GM21825 (cell line): ENCODE measurements at regions not wholly inside any gene's neighbourhood (a gene's known extent, or its start where the extent isn't known, plus 50 kb on each side); places are given as distances from the start of the nearest gene placed in this dataset.
"Not testable (repeated sequence)": the region's sequence is repeated elsewhere in the genome, so short reads cannot be mapped to it uniquely, and the experiment has no call there.

Experiments
- ATAC-seq: cut with Tn5 transposase; IDR thresholded peaks from one replicate; pipeline ENCODE4 v1.9.1; 2021; ENCODE audit warnings: mild to moderate bottlenecking, moderate library complexity; ENCODE audit not compliant: unreplicated experiment

DNA sequence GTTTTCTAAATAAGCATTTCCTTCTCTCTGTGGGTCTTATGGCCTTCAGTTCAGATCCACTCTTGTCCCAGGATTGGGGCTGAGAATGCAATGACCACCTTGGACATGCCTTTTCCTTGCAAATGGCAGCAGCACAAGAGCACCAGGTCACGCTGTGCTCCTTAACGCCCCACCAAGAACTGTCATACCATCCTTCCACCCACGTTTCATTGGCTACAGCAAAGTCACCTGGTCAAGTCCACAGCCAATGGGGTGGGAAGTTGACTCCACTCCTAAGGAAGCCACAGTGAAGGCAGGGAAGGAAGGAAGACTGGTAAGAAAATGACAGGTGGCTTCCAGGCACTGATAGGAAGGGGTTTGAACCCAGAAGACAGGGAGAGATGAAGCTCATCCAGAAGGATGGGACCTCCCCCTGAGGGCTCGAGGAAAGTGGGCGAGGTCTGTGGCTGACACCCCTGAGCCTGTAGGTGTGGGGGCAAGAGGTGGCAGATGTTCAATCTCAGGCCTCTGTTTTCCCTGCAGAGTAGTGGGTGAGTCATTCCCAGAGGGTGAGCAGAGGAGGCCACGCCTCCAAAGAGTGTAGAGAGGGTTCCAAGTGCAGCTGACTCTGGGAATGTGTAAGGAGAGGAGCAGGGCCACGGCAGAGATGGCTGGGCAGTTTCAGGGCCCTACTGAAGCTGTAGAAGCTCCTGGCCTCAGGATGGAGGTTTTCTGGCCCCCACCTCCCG, 113.5 kb upstream of the VRK1 start:
- ATAC-seq: no peak

DNA sequence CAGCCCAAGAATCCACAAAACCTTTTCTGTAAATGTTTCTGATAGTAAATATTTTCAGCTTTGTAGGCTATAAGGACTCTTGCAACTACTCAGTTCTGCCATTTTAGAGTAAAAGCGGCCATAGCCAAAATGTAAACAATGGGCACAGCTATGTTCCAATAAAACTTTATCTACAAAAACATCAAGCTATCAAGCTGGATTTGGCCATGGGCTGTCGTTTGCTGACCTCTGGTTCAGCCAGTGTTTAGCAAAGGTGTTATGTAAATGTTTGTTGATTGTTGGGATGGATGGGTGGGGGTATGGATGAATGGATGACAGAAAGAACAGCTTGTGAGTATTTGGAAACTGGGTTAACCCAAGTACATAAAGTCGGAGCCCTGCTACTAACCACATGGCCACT, 111.1 kb upstream of the VRK1 start:
- ATAC-seq: no peak

DNA sequence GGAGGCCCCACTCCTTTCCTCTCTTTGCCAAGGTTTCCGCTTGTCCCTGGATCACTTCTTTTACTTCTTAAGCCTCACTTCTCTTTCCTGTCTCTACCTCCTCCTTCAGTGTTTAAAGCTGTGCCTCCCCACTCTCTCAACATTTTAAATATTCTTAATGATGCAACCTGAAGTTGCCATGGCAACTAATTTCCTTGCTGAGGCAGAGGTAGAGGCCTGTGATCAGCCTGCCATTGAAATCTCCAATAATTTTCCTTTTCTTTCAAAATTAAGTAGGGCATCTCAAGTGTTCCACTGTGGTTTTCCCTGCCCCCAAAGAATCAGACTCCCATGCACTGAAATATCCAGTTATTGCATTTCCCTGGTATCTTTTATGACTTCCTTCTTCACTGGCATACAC, 108.6 kb upstream of the VRK1 start:
- ATAC-seq: no peak

DNA sequence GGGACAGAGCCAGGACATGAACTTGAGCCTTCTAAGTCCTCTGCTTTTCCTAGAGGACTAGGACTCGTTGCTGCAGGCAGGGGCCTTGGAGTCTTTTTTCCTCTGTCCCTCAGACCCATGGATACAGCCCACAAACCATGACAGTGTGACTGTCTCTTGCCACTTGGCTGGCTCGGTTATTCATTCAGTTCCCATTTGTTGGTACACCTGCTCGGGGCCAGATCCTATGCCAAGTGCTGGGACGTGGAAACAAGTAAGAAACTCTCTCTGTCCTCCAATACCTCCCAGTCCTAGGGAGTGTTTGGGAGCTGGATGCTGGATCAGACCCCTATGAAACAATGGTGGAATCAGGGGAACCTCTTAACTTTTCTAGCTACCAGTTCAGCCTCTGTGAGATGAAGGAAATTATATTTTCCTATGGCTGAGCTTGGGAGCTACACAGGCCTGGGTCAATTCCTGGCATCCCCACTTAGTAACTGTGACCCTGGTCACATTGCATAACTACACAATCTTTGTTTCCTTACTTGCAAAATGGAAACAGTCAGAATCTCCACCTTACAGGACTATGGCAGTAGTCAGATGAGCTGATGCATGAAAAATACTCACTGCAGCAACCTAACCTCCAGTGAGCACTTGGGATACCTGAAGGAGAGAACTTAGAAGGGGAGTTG, 106.3 kb upstream of the VRK1 start:
- ATAC-seq: no peak

DNA sequence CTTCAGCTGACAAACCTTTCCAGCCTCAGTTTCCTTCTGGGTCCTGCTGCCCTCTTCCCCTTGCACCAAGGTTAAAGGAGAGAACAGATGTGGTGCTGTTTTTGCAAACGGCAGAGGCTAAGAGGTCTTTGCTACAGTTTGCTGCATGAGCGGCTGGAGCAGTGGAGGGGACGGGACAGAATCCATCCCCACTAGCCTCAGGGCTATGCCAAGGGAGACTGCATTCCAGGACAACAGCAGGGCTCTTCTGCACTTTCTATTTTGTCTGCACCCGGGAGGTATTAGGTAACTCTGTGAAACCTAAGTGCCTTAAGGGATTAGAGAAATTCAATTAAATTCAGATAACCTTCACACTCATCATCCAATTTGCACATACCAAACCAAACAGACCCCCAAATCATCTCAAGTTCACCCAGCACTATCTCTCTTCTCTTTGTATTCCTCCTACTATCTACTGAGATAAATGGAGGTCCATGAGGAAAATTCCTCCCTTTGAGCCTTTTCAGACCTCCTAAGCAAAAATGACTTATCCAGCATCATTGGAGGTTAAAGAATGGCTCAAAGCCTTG, 103.8 kb upstream of the VRK1 start:
- ATAC-seq: no peak

DNA sequence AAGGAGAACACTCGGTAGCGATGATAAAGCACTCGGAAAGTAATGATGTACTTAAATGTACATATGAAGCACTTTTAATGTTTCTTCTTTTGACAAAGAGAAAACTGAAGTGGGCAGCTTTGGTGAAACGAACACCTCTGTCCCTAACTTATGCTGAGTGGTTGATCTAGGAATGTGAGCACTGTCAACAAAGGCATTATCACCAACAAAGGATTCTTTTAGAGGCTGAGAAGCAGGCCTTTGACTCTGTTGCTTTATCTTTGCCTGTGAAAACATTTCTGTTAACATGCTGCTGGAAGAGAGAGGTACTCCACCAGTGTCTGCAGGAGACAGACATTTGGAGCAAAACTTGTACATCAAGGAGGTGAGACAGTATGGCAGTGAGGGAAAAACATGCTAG, 103.2 kb upstream of the VRK1 start:
- no peak for ATAC-seq

DNA sequence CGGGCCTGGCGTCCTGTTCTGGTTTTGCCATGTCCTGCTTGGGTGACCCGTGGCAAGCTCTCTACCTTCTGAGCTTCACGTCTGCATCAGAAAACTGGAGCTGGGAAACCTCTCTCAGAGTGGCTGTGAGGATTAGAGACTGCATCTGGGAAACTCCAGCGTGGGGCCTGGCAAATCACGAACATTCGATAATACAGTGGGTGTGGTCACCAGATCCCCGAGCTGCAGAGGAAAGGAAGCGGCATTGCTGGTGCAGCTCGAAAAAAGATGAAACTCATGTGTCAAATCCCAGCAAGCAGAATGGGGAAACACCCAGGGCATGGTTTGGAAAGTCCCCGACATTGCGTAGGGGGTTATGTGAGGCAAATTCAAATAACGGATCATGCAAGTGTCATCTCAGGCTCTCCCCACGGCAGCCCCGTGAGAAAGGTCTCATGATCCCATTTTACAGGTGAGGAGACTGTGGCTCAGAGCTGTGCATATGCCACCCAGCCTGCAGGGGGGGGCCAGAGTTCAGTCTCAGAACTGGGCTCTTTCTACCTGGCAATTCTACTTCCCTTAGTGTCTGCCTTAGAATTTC, 98.1 kb upstream of the VRK1 start:
- no peak for ATAC-seq

DNA sequence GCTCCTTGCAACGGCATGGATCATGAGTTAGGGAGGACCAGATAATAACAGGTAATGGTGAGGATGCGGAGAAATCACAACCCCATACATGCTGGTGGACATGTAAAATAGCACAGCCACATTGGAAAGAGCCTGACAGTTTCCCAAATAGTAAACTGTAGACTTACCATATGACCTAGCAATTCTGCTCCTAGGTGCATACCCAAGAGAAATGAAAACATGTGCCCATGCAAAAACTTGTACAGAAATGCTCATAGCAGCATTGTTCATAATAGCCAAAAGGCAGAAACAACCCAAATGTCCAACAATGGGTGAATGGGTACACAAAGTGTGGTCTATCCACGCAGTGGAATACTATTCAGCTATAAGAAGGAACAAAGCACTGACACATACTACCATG, 97.5 kb upstream of the VRK1 start:
- ATAC-seq: no peak

DNA sequence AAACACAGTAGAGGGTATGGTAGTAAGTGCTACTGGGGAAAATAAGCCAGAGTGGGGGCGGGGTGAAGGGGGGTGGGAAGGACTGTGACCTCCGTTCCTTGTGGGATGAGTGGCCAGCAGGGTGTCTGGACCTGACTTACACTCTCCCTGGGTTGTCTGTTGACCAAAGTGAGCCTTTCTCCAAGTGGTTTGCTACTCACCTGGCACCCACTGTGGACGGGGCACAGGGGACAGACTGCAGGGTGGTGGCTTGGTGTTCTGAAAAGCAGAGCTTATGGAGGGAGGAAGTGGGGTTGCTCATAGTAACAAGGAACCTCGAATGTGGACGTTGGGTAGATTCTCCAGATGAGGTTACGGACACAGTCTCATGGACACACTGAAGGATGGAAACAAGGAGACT, 94.4 kb upstream of the VRK1 start:
- ATAC-seq: no peak

DNA sequence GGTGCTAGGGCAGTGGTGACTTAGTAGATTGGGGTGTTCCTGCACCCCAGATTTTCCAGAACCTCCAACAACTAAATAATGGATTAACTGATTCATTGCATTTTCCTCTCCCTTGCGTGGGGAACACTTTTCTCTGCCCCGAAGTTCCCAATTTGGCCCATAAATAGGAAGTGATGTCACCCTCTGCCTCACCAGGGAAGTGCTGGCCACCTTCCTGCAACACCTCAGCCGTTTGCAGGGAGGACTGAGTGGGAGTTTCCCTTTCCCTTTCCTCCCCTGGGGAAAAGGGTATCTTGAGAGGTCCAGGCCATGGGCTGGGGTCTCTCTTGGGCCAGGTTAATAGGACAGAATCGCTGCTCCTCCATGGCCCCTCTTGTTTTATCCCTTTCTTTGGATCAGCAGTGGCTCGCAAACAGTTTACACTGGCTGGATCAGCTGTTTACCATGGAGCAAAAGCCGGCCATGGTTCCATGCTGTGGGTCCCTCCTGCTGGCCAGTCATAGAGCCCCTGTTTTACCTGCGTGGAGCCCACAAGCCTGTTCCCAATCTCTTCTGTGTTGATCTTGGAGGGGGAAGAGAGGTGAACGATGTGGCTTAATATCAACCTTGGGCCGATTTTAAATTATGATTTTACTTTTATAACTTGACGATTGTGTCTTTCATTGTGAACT, 91.6 kb upstream of the VRK1 start:
- ATAC-seq: no peak

DNA sequence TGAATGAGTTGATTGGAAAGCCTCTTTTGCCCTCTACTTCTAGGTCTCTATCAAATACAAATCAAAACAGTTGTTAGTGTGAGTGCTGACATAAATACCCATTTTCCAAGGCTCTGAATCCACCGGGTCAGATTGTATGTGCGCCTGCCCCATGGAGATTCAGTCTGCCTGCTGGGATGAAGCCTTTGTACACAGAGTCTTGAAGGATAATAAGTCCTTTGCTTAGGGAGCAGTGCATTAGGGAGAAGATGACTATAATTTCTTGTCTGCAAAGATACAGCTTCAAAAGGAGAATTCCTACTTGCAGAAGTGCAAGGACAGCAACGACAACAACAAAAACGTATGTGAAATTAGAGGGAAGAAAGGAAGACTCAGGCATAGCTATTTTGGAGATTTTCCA, 90.3 kb upstream of the VRK1 start:
- ATAC-seq: no peak

DNA sequence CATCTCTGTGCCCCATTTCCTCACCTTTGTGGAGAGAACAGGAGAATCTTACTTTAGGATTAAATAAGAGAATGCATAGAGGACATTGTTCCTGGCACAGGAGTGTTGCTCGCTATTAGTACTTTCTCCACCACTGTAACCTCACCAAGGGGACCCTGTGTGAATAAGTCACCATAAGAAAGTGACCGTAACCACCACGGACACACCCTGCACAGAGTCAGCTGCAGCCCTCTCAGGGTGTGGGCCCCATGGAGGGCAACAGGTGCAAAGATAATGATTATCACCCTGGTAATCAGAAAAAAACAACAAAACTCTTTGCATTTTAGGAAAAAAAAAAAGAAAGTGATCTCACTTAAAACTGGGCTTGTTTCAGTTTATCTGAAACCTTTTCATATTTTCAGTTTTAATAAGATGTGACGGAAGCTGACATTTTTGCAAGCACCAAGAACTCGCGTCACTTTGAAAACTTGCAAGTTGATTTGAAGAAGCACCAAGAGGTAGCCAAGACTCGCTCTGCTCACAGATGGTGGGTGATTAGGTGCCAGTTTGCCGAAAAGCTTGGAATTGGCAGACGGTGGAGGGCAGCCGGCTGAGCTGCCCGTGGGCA, 87.0 kb upstream of the VRK1 start:
- no peak for ATAC-seq

DNA sequence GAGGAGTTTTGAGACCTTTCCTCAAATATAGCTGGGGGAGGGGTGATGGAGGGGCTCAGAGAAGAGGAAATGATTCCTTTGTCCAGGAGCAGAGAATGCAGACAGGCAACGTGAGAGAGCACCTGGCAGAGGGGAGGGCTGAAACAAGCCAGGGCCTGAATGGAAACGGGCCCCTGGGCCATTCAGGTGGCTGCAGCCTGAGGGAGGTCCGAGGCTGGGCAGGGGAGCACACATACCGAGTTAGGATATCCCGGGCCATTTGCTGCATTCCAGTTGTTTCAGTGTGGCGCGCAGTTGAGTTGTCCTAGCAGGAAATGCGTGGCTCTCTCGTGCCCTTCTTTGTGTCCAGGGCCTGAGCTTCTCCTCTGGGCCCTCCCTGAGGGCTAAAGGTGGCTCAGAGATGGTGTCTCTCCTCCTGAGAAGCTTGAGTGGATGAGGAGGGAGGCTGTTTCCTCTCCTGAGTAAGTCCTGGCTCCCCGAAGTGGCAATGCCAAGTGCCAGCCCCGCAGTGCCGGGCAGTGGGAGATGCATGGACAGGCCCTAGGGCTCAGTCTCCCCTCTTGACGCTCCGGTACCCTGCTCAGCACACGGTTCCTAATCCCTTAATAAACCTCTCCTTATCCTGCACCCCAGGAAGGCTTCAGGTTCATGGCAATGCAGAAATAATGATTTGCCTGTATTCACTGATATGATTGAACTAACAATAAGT, 85.5 kb upstream of the VRK1 start:
- no peak for ATAC-seq

DNA sequence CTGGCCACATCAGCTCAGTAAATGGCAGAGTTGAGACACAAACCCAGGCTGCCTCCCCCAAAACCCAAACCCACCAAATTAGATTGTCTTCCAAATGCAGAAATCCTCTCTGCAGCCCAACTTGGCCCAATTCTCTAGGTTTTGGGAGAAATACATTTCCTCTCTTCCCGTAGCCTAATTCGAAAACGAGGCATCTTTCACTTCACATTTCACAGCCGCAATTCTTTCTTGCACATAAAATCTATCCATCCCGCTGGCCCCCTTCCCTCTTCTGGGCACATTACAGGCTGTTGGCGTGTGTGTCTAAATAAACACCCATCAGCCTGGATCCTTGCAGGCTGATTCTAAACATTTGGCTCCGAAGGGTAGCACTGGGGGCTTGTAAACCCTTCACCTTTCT, 83.8 kb upstream of the VRK1 start:
- ATAC-seq: no peak

DNA sequence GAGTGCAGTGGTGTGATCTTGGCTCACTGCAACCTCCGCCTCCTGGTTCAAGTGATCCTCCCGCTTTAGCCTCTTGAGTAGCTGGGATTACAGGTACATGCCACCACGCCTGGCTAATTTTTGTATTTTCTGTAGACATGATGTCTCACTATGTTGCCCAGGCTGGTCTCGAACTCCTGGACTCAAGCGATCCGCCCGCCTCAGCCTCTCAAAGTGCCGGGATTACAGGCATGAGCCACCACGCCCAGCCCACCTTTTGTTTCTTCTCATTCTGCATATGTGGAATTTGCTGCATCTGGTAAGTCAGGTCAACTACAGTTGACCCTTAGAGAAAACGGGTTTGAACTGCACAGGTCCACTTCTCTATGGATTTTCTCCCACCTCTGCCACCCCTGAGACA, 82.6 kb upstream of the VRK1 start:
- not testable (repeated sequence) for ATAC-seq

DNA sequence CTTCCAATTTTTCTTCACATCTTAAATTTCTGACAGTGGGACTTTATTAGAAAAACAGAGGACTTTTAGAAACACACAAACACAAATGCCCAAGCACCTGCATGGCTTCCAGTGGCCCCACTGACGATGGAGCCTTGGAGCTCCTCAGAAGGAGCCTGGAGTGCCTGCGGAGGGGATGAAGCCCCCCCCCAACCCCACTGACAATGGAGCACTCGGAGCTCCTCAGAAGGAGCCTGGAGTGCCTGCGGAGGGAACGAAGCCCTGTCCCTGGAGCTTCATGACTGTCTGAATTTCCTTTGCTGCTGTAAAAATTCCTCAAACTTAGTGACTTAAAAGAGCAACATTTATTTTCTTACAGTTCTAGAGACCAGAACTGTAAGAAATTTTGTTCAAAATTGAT, 80.1 kb upstream of the VRK1 start:
- no peak for ATAC-seq

DNA sequence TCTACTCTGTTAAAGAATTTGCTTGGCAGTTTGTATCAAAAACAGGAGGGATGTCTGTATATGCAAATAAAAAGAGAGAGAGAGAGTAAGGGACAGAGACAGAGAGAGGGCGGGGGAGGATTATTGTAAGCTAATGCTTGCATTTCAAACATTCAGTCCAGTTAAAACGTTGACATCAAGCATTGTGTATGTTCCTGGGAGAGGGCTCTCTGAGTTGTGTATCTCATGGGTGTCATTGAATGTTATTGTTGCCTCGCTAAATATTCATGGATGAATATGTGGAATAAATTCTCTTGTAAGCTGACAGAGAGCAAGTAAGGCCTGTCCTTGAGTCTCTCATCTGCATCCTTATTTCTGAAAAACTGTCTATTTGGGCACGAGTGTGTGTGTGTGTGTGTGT, 78.8 kb upstream of the VRK1 start:
- no peak for ATAC-seq

DNA sequence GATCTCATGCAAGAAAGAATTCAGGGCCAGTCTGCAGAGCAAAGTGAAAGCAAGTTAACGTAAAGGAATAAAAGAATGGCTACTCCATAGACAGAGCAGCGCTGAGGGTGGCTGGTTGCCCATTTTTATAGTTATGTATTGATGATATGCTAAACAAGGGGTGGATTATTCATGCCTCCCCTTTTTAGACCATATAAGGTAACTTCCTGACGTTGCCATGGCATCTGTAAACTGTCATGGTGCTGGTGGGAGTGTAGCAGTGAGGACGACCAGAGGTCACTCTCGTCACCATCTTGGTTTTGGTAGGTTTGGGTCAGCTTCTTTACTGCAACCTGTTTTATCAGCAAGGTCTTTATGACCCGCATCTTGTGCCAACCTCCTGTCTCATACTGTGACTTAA, 76.5 kb upstream of the VRK1 start:
- not testable (repeated sequence) for ATAC-seq

DNA sequence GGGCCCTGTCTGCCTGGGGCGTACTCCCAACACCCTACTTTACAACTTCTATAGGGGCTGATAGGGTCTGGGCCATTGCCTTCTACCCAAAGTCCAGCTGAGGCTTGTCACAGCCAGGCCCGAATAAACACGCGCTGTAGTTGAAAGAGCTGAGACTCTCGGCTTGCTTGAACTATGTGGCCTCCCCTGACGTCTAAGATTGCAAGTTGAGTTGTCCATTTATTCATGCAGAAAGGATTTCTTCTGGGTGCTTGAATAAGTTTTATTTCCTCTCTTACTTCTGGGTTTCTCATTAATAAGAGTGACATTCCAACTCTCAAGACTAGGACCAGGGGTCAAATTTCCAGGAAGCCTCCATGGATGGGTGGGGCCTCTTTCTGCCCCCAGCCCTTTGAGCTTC, 74.4 kb upstream of the VRK1 start:
- no peak for ATAC-seq

DNA sequence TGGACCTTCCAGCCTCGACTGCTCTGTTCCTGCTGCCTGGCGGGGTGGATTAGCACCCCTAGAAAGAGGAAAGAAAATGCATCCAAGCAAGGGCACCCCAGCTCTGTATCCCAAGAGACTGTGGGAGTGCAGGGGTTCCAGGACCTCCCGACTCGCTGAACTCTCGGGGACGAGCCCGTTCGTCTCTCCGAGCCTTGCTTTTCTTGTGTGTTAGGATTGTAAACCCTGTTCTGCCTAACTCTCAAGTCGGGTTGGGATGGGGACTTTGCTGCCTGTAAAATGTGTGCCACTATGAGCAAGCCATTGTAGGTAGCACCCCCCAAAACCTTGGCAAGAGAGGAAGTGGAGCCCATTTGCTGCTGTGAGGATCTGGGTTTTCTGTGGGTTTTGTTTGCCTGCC, 73.2 kb upstream of the VRK1 start:
- ATAC-seq: no peak

DNA sequence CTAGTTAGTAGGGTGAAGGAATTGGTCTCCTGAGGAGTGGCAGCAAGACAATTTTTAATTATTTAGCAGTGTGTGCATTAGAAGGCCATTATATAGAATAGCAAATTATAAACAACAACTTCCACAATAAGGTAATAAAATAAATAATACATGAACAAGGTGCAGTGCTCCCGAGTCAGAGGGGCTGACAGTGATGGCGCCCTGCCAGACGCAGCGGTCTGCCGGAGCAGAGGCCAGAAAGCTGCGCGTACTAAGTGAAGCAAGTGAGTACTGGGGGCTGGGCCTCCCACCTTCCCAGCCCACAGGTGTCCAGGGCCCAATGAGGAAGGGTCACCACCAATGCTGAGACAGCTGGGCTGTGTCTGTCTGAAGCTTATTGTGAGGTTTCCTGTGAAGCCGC, 72.0 kb upstream of the VRK1 start:
- no peak for ATAC-seq
